Stomach (tissue), 4 donors: ENCODE measurements at regions not wholly inside any gene's neighbourhood (a gene's known extent, or its start where the extent isn't known, plus 50 kb on each side); places are given as distances from the start of the nearest gene placed in this dataset.

ENCODE experiments used
- CTCF ChIP-seq, 7 experiments: fragments of 450-650 bp in 4 of 7; fragments of 200-600 bp in 3 of 7; sonication (generic) in 3 of 7; IDR thresholded peaks; one replicate each; pipeline ENCODE4 v1.5.1; 2016 to 2019; ENCODE audit warnings: antibody characterized with exemption in 7 of 7, control low read depth in 2 of 7, mild to moderate bottlenecking in 1 of 7
- POLR2A ChIP-seq, 4 donors: fragments of 450-650 bp; IDR thresholded peaks; one replicate each; pipeline ENCODE4 v1.6.1; 2016; ENCODE audit warnings: antibody characterized with exemption in 4 of 4, control low read depth in 2 of 4, mild to moderate bottlenecking in 1 of 4, moderate library complexity in 1 of 4
- POLR2AphosphoS5 ChIP-seq, 3 donors: sonication (generic); formaldehyde crosslinking; IDR thresholded peaks; one replicate each; pipeline ENCODE4 v1.6.1; 2016; ENCODE audit warnings: antibody characterized with exemption in 3 of 3

GRCh38 chr3:103810167-103810566 lies 1375.4 kb downstream of the ZPLD1 start:
- no peak for TF ChIP-seq CTCF (IDR thresholded peaks at IDR 0.05)
- no peak for TF ChIP-seq POLR2A (IDR thresholded peaks at IDR 0.05)
- no peak for TF ChIP-seq POLR2AphosphoS5 (IDR thresholded peaks at IDR 0.05)
